Duodenal mucosa (tissue), 2 donors: ENCODE measurements at regions not wholly inside any gene's neighbourhood (a gene's known extent, or its start where the extent isn't known, plus 50 kb on each side); places are given as distances from the start of the nearest gene placed in this dataset.

Experiments used
- H3K27ac ChIP-seq: one replicate; pipeline ENCODE4 v1.7.0; 2013; ENCODE audit warnings: low read depth, low read length
- H3K27me3 ChIP-seq, 2 donors: one replicate each; pipeline ENCODE4 v1.7.0; 2013; ENCODE audit warnings: low read length in 2 of 2, control low read depth in 1 of 2; ENCODE audit not compliant: insufficient read depth in 2 of 2, control insufficient read depth in 1 of 2
- H3K36me3 ChIP-seq, 2 donors: one replicate each; pipeline ENCODE4 v1.7.0; 2013; ENCODE audit warnings: low read length in 2 of 2, control low read depth in 1 of 2; ENCODE audit not compliant: insufficient read depth in 2 of 2, control insufficient read depth in 1 of 2
- H3K4me1 ChIP-seq, 2 donors: one replicate each; pipeline ENCODE4 v1.7.0; 2013; ENCODE audit warnings: low read length in 2 of 2, control low read depth in 1 of 2; ENCODE audit not compliant: insufficient read depth in 2 of 2, control insufficient read depth in 1 of 2
- H3K4me3 ChIP-seq, 2 donors: one replicate each; pipeline ENCODE4 v1.7.0; 2013; ENCODE audit warnings: low read length in 2 of 2, low read depth in 1 of 2
- H3K9ac ChIP-seq, 2 donors: one replicate each; pipeline ENCODE4 v1.7.0; 2013; ENCODE audit warnings: low read length in 2 of 2, low read depth in 1 of 2
- H3K9me3 ChIP-seq, 2 donors: one replicate each; pipeline ENCODE4 v1.7.0; 2013; ENCODE audit warnings: low read length in 2 of 2, control low read depth in 1 of 2; ENCODE audit not compliant: control insufficient read depth in 1 of 2

- no peaks in the 10 kb centered on the region for H3K36me3 ChIP-seq
- no peak overlapping the region for H3K27ac ChIP-seq
- H3K4me3 ChIP-seq, result no peak overlapping the region
- no peaks in the 10 kb centered on the region for H3K27me3 ChIP-seq
- H3K9me3 ChIP-seq, result no peaks in the 10 kb centered on the region
- H3K4me1 ChIP-seq, result no peaks in the 10 kb centered on the region
- no peak overlapping the region for H3K9ac ChIP-seq
Measured at GRCh38 chr5:82812575-82812974, 264.6 kb downstream of the TMEM167A start.

GRCh38 chr5:82811490-82811889 is 265.7 kb downstream of the TMEM167A start:
- Histone ChIP-seq H3K36me3 (no peaks in the 10 kb centered on the region), H3K9me3 (no peaks in the 10 kb centered on the region), H3K27me3 (no peaks in the 10 kb centered on the region)

DNA sequence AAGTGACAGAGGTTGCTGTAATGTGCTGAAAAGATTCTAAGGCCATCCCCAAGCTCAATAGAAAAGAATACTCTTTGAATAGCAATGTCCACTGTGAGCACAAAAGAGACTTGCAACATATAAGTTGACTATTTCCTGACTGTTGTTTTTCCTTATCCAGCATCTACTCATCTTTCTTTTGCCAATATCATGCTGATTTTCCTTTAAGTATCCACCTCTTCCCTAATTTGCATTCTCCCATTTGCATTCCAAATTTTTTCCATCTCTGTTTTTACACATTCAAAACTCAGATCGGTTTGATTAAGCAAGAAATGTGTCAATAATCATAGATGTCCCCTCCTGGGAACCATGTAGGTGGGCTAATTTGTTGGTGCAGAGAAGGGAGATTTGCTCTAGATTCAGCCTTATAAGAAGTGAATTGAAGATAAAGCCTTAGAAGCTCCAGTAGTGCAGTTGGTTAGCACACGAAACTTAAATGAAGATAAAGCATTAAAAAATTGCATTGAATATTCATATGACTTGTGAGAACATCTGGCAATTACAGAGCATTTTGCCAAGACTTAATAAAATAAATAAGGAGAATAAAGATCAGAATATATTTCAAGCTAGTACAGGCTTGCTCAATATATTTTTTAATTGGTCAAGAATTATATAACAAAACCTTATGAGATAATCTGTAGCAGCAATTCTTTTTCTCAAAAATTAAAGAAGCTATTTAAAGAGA is 267.6 kb downstream of the TMEM167A start:
- no peaks in the 10 kb centered on the region for H3K9me3 ChIP-seq
- no peak overlapping the region for H3K4me3 ChIP-seq
- no peaks in the 10 kb centered on the region for H3K27me3 ChIP-seq
- H3K27ac ChIP-seq, result no peak overlapping the region
- H3K36me3 ChIP-seq, result no peaks in the 10 kb centered on the region
- no peak overlapping the region for H3K9ac ChIP-seq
- no peaks in the 10 kb centered on the region for H3K4me1 ChIP-seq

More at GRCh38 chr5:82811490-82811889, 265.7 kb downstream of the TMEM167A start:
- Histone ChIP-seq H3K4me3 (no peak overlapping the region), H3K4me1 (no peaks in the 10 kb centered on the region), H3K9ac (no peak overlapping the region), H3K27ac (no peak overlapping the region)

- Histone ChIP-seq H3K27me3 (no peaks in the 10 kb centered on the region), H3K4me3 (no peak overlapping the region), H3K4me1 (no peaks in the 10 kb centered on the region), H3K36me3 (no peaks in the 10 kb centered on the region), H3K27ac (no peak overlapping the region), H3K9ac (no peak overlapping the region), H3K9me3 (no peaks in the 10 kb centered on the region)
Measured at GRCh38 chr5:82808960-82809359, 268.2 kb downstream of the TMEM167A start.

- Histone ChIP-seq H3K9me3 (no peaks in the 10 kb centered on the region), H3K36me3 (no peaks in the 10 kb centered on the region), H3K4me3 (no peak overlapping the region), H3K9ac (no peak overlapping the region), H3K27ac (no peak overlapping the region), H3K27me3 (no peaks in the 10 kb centered on the region), H3K4me1 (no peaks in the 10 kb centered on the region)
Measured at GRCh38 chr5:82807021-82807420, 270.2 kb downstream of the TMEM167A start.

DNA sequence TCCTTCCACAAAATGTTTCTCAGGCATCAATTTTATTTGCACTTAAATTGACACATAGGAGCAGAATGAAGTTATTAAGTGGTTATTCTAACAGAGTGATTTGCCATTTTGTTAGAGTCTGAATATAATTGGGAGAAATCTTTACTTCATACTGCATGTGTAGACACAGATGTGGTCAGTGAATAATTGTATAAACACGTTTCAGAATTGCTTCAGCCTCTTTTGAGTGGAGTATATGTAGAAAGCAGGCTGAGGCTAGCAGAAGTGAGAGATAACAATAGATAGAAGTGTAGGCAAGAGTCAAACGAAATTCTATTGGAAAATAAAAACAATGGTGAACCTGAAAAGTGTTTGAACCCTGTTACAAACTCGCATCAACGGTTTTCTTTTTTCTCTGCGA is 270.7 kb downstream of the TMEM167A start:
- no peaks in the 10 kb centered on the region for H3K27me3 ChIP-seq
- no peak overlapping the region for H3K27ac ChIP-seq
- H3K4me1 ChIP-seq, result no peaks in the 10 kb centered on the region
- no peaks in the 10 kb centered on the region for H3K9me3 ChIP-seq
- H3K4me3 ChIP-seq, result no peak overlapping the region
- H3K36me3 ChIP-seq, result no peaks in the 10 kb centered on the region
- H3K9ac ChIP-seq, result no peak overlapping the region

- Histone ChIP-seq H3K4me1 (no peaks in the 10 kb centered on the region), H3K9me3 (no peaks in the 10 kb centered on the region), H3K27me3 (no peaks in the 10 kb centered on the region), H3K27ac (no peak overlapping the region), H3K36me3 (no peaks in the 10 kb centered on the region), H3K4me3 (no peak overlapping the region), H3K9ac (no peak overlapping the region)
Measured at GRCh38 chr5:82804155-82804690, 273.0 kb downstream of the TMEM167A start.

DNA sequence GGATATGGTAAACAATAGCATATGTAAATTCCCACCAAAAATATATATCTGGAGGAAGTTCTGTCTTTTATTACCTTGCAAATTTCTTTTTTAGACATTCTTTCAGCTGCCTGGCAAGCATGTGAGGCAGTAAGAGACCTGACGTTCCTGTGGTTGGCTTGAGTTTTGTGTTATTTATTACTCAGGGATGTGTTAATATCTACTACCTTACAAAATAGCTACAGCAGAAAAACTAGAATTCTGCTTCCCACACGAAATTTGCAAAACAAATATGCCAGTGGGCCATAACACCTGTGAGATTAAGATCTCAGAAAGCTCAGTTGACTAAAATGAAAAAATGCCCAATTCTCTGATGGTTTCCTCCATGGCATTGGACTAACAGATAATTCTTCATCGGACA is 274.2 kb downstream of the TMEM167A start:
- no peak overlapping the region for H3K9ac ChIP-seq

GRCh38 chr5:82800826-82801225 is 276.4 kb downstream of the TMEM167A start:
- no peak overlapping the region for H3K4me3 ChIP-seq

More for the DNA sequence above, 274.2 kb downstream of the TMEM167A start:
- Histone ChIP-seq H3K27ac (no peak overlapping the region), H3K9me3 (no peaks in the 10 kb centered on the region), H3K36me3 (no peaks in the 10 kb centered on the region), H3K4me1 (no peaks in the 10 kb centered on the region), H3K4me3 (no peak overlapping the region), H3K27me3 (no peaks in the 10 kb centered on the region)

GRCh38 chr5:82799361-82800077 is 277.7 kb downstream of the TMEM167A start:
- Histone ChIP-seq H3K9me3 (no peaks in the 10 kb centered on the region), H3K4me3 (no peak overlapping the region), H3K27ac (no peak overlapping the region), H3K27me3 (no peaks in the 10 kb centered on the region), H3K36me3 (no peaks in the 10 kb centered on the region), H3K9ac (no peak overlapping the region), H3K4me1 (no peaks in the 10 kb centered on the region)

More at GRCh38 chr5:82800826-82801225, 276.4 kb downstream of the TMEM167A start:
- no peak overlapping the region for H3K9ac ChIP-seq
- H3K36me3 ChIP-seq, result no peaks in the 10 kb centered on the region
- H3K9me3 ChIP-seq, result no peaks in the 10 kb centered on the region
- H3K27ac ChIP-seq, result no peak overlapping the region
- no peaks in the 10 kb centered on the region for H3K27me3 ChIP-seq
- H3K4me1 ChIP-seq, result no peaks in the 10 kb centered on the region
